MCF 10A (cell line): ENCODE measurements at regions not wholly inside any gene's neighbourhood (a gene's known extent, or its start where the extent isn't known, plus 50 kb on each side); places are given as distances from the start of the nearest gene placed in this dataset.

Experiments
- BruUV-seq: library from RNA; stranded (reverse); fragments of 400-500 nt; replicated peaks from 2 replicates; lab custom pipeline; 2021; lab: Mats Ljungman, UMichigan
- CTCF ChIA-PET: fragments of 300-600 bp; sonication (Branson Sonifier 250); formaldehyde crosslinking; extraction: SDS; loops from one replicate; lab custom pipeline; 2021; ENCODE audit warnings: antibody characterized with exemption, inconsistent platforms; lab: Yijun Ruan, JAX
- POLR2A ChIA-PET: fragments of 300-600, 350-650 bp; sonication (Branson Sonifier 250); formaldehyde crosslinking; extraction: SDS; loops from one replicate; lab custom pipeline; 2020; ENCODE audit warnings: antibody characterized with exemption, inconsistent platforms; lab: Yijun Ruan, JAX
- DNase-seq: peaks from one replicate; pipeline ENCODE4 v3.0.0-alpha.2; 2018; ENCODE audit not compliant: unreplicated experiment
- H3K27ac Mint-ChIP-seq: one replicate; pipeline ENCODE4 v1.8.0; 2022; ENCODE audit warnings: mild to moderate bottlenecking, low read depth, mixed read lengths; ENCODE audit not compliant: unreplicated experiment
- H3K27me3 Mint-ChIP-seq: one replicate; pipeline ENCODE4 v1.8.0; 2022; ENCODE audit warnings: mixed read lengths; ENCODE audit not compliant: insufficient read depth, unreplicated experiment
- H3K36me3 Mint-ChIP-seq: one replicate; pipeline ENCODE4 v1.8.0; 2022; ENCODE audit warnings: mild to moderate bottlenecking, moderate library complexity, mixed read lengths; ENCODE audit not compliant: insufficient read depth, unreplicated experiment
- H3K4me1 Mint-ChIP-seq: one replicate; pipeline ENCODE4 v1.8.0; 2022; ENCODE audit warnings: mixed read lengths; ENCODE audit not compliant: insufficient read depth, unreplicated experiment
- H3K4me3 Mint-ChIP-seq: one replicate; pipeline ENCODE4 v1.8.0; 2022; ENCODE audit warnings: mild to moderate bottlenecking, moderate library complexity, mixed read lengths; ENCODE audit not compliant: unreplicated experiment
- H3K9me3 Mint-ChIP-seq: one replicate; pipeline ENCODE4 v1.8.0; 2022; ENCODE audit warnings: mixed read lengths; ENCODE audit not compliant: unreplicated experiment
- CTCF ChIP-seq: fragments of 200-600 bp; IDR thresholded peaks from one replicate; pipeline ENCODE4 v1.8.0; 2022; ENCODE audit warnings: antibody characterized with exemption, mild to moderate bottlenecking; ENCODE audit not compliant: unreplicated experiment
- intact Hi-C: fragments of 100-400 bp; cut with micrococcal nuclease; formaldehyde crosslinking; loops from 2 replicates; pipeline ENCODE4 v1.14.1; 2022

- ChIA-PET POLR2A (interaction anchor here (0.5 to 0.6 kb wide), 2 partner anchors 28 to 856 kb away, joined by 3 to 4 read pairs; no protein-coding TSS in a partner anchor), CTCF (interaction anchor here (0.7 kb wide), 1 partner anchor 1652 kb away, joined by 3 read pairs; no protein-coding TSS in a partner anchor)
- Mint-ChIP-seq H3K4me3 (no peak overlapping the region), H3K36me3 (peaks cover 4% of the 10 kb centered on the region), H3K27ac (no peak overlapping the region), H3K27me3 (no peaks in the 10 kb centered on the region), H3K4me1 (no peaks in the 10 kb centered on the region), H3K9me3 (no peaks in the 10 kb centered on the region)
- no peak for TF ChIP-seq CTCF
- no TSS peak for BruUV-seq
- DNase-seq = peak; percentile 36
- intact Hi-C loops = no loop called here
Measured at GRCh38 chr4:11741190-11741652, 312.5 kb upstream of the HS3ST1 start.

- DNase-seq = no peak
- no TSS peak for BruUV-seq
- intact Hi-C loops = no loop called here
- Mint-ChIP-seq H3K27me3 (no peaks in the 10 kb centered on the region), H3K9me3 (no peaks in the 10 kb centered on the region), H3K4me3 (no peak overlapping the region), H3K27ac (no peak overlapping the region), H3K36me3 (peaks cover 1% of the 10 kb centered on the region), H3K4me1 (no peaks in the 10 kb centered on the region)
- CTCF ChIA-PET = no interaction called here
- TF ChIP-seq CTCF = no peak
- POLR2A ChIA-PET = no interaction called here
Measured at GRCh38 chr4:11739992-11740391, 311.3 kb upstream of the HS3ST1 start.

GRCh38 chr4:11736978-11737377 is 308.3 kb upstream of the HS3ST1 start:
- Mint-ChIP-seq H3K36me3 (no peaks in the 10 kb centered on the region), H3K9me3 (no peaks in the 10 kb centered on the region), H3K27me3 (no peaks in the 10 kb centered on the region), H3K4me1 (peaks cover 4% of the 10 kb centered on the region), H3K4me3 (no peak overlapping the region), H3K27ac (no peak overlapping the region)
- ChIA-PET POLR2A (no interaction called here), CTCF (interaction anchor here (0.7 kb wide), 1 partner anchor 32 kb away, joined by 3 read pairs; no protein-coding TSS in a partner anchor)
- BruUV-seq = no TSS peak
- intact Hi-C loops = no loop called here
- no peak for DNase-seq
- TF ChIP-seq CTCF = no peak

GRCh38 chr4:11735651-11736050 is 307.0 kb upstream of the HS3ST1 start:
- intact Hi-C loops = no loop called here
- no peak for TF ChIP-seq CTCF
- BruUV-seq = no TSS peak
- H3K4me1 Mint-ChIP-seq = peaks cover 6% of the 10 kb centered on the region
- DNase-seq = no peak
- no peaks in the 10 kb centered on the region for H3K9me3 Mint-ChIP-seq
- no peak overlapping the region for H3K4me3 Mint-ChIP-seq
- ChIA-PET POLR2A (no interaction called here), CTCF (interaction anchor here (0.5 kb wide), 1 partner anchor 22 kb away, joined by 3 read pairs; no protein-coding TSS in a partner anchor)
- no peak overlapping the region for H3K27ac Mint-ChIP-seq
- no peaks in the 10 kb centered on the region for H3K27me3 Mint-ChIP-seq
- H3K36me3 Mint-ChIP-seq = no peaks in the 10 kb centered on the region
